Endodermal cell (in vitro differentiated cells): ENCODE measurements at regions not wholly inside any gene's neighbourhood (a gene's known extent, or its start where the extent isn't known, plus 50 kb on each side); places are given as distances from the start of the nearest gene placed in this dataset.

Experiments used
- DNase-seq: peaks from one replicate; pipeline ENCODE4 v3.0.0-alpha.2; 2017
- H3K27ac ChIP-seq: 2 replicates; pipeline ENCODE4 v1.5.1; 2013; ENCODE audit warnings: mild to moderate bottlenecking, low read depth, low read length, moderate library complexity
- H3K27me3 ChIP-seq: 2 replicates; pipeline ENCODE4 v1.6.1; 2013; ENCODE audit warnings: mild to moderate bottlenecking, low read length, moderate library complexity; ENCODE audit not compliant: insufficient read depth, control insufficient read depth, poor library complexity, severe bottlenecking
- H3K36me3 ChIP-seq: 2 replicates; pipeline ENCODE4 v1.7.0; 2013; ENCODE audit warnings: mild to moderate bottlenecking, low read length, moderate library complexity; ENCODE audit not compliant: control insufficient read depth, insufficient read depth
- H3K4me1 ChIP-seq: one replicate; pipeline ENCODE4 v1.7.0; 2013; ENCODE audit warnings: low read length; ENCODE audit not compliant: control insufficient read depth, insufficient read depth
- H3K4me3 ChIP-seq: 2 replicates; pipeline ENCODE4 v1.5.1; 2013; ENCODE audit warnings: mild to moderate bottlenecking, low read length, moderate library complexity
- H3K9ac ChIP-seq: 2 replicates; pipeline ENCODE4 v1.6.1; 2013; ENCODE audit warnings: mild to moderate bottlenecking, low read length, moderate library complexity; ENCODE audit not compliant: poor library complexity, severe bottlenecking; ENCODE audit errors: extremely low read depth
- H3K9me3 ChIP-seq: 2 replicates; pipeline ENCODE4 v1.6.1; 2013; ENCODE audit warnings: mild to moderate bottlenecking, low read length, moderate library complexity; ENCODE audit not compliant: control insufficient read depth
- H3K27ac Mint-ChIP-seq: 2 replicates; pipeline ENCODE4 v1.8.0; 2020; ENCODE audit warnings: mixed read lengths
- H3K27me3 Mint-ChIP-seq: 2 replicates; pipeline ENCODE4 v1.8.0; 2021; ENCODE audit warnings: mild to moderate bottlenecking, mixed read lengths; ENCODE audit not compliant: insufficient read depth
- H3K36me3 Mint-ChIP-seq: 2 replicates; pipeline ENCODE4 v1.8.0; 2020; ENCODE audit warnings: low read depth, mixed read lengths
- H3K4me1 Mint-ChIP-seq: 2 replicates; pipeline ENCODE4 v1.8.0; 2020; ENCODE audit warnings: mixed read lengths
- H3K4me3 Mint-ChIP-seq: 2 replicates; pipeline ENCODE4 v1.8.0; 2020; ENCODE audit warnings: mild to moderate bottlenecking, moderate library complexity, mixed read lengths
- H3K9me3 Mint-ChIP-seq: 2 replicates; pipeline ENCODE4 v1.8.0; 2020; ENCODE audit warnings: mild to moderate bottlenecking, mixed read lengths
- WGBS, 2 experiments: methylation state at CpG; one replicate each; pipeline versions ENCODE4 v1.1.5 to v1.1.7; 2013; ENCODE audit warnings: missing lambda C conversion rate in 2 of 2, mixed read lengths in 1 of 2; ENCODE audit not compliant: insufficient coverage in 1 of 2, insufficient read length in 1 of 2; 5-methylcytosine and 5-hydroxymethylcytosine counted together
- TF ChIP-seq, protein P1 (sequence below): fragments of 200-600 bp; sonication (generic); conservative IDR thresholded peaks from 2 replicates; pipeline ENCODE4 v1.5.0; 2021; ENCODE audit warnings: antibody characterized with exemption, mild to moderate bottlenecking

- H3K4me1 ChIP-seq: no peaks in the 10 kb centered on the region
- no peak overlapping the region for H3K9ac ChIP-seq
- H3K36me3 Mint-ChIP-seq: peaks cover 3% of the 10 kb centered on the region
- WGBS, 2 experiments: 100% methylated on average over 1 of the region's 1 CpG; no CpG with 5 or more reads in 1 of the 2 experiments
- no peak overlapping the region for H3K27ac ChIP-seq
- no peak for DNase-seq
- peaks cover 9% of the 10 kb centered on the region for H3K4me1 Mint-ChIP-seq
- no peak overlapping the region for H3K4me3 Mint-ChIP-seq
- no peaks in the 10 kb centered on the region for H3K27me3 Mint-ChIP-seq
- peaks cover 8% of the 10 kb centered on the region for H3K9me3 Mint-ChIP-seq
- H3K4me3 ChIP-seq: no peak overlapping the region
- H3K36me3 ChIP-seq: no peaks in the 10 kb centered on the region
- TF ChIP-seq, protein P1, sequence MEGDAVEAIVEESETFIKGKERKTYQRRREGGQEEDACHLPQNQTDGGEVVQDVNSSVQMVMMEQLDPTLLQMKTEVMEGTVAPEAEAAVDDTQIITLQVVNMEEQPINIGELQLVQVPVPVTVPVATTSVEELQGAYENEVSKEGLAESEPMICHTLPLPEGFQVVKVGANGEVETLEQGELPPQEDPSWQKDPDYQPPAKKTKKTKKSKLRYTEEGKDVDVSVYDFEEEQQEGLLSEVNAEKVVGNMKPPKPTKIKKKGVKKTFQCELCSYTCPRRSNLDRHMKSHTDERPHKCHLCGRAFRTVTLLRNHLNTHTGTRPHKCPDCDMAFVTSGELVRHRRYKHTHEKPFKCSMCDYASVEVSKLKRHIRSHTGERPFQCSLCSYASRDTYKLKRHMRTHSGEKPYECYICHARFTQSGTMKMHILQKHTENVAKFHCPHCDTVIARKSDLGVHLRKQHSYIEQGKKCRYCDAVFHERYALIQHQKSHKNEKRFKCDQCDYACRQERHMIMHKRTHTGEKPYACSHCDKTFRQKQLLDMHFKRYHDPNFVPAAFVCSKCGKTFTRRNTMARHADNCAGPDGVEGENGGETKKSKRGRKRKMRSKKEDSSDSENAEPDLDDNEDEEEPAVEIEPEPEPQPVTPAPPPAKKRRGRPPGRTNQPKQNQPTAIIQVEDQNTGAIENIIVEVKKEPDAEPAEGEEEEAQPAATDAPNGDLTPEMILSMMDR: no peak
- H3K27ac Mint-ChIP-seq: no peak overlapping the region
- no peaks in the 10 kb centered on the region for H3K9me3 ChIP-seq
- H3K27me3 ChIP-seq: no peaks in the 10 kb centered on the region
These were observed 831.5 kb downstream of the ROBO2 start for GRCh38 chr3:77871436-77871835.

- Mint-ChIP-seq H3K27me3 (no peaks in the 10 kb centered on the region), H3K27ac (no peak overlapping the region), H3K4me1 (peaks cover 9% of the 10 kb centered on the region), H3K4me3 (no peak overlapping the region), H3K36me3 (peaks cover 3% of the 10 kb centered on the region), H3K9me3 (peaks cover 8% of the 10 kb centered on the region)
- Histone ChIP-seq H3K27ac (no peak overlapping the region), H3K4me1 (no peaks in the 10 kb centered on the region), H3K9ac (no peak overlapping the region), H3K27me3 (no peaks in the 10 kb centered on the region), H3K4me3 (no peak overlapping the region), H3K36me3 (no peaks in the 10 kb centered on the region), H3K9me3 (no peaks in the 10 kb centered on the region)
- TF ChIP-seq, protein P1: no peak
- no peak for DNase-seq
- WGBS, 2 experiments: 89 to 100% methylated on average over 1 to 4 of the region's 4 CpGs
These were observed 833.7 kb downstream of the ROBO2 start for GRCh38 chr3:77873598-77873997.

GRCh38 chr3:77885381-77885780, 845.5 kb downstream of the ROBO2 start:
- peaks cover 3% of the 10 kb centered on the region for H3K9me3 ChIP-seq

More at GRCh38 chr3:77885381-77885780, 845.5 kb downstream of the ROBO2 start:
- DNase-seq: no peak
- Histone ChIP-seq H3K36me3 (no peaks in the 10 kb centered on the region), H3K27ac (no peak overlapping the region), H3K4me1 (no peaks in the 10 kb centered on the region), H3K27me3 (no peaks in the 10 kb centered on the region), H3K9ac (no peak overlapping the region), H3K4me3 (no peak overlapping the region)
- no peaks in the 10 kb centered on the region for H3K27me3 Mint-ChIP-seq
- TF ChIP-seq, protein P1: no peak
- H3K9me3 Mint-ChIP-seq: no peaks in the 10 kb centered on the region
- WGBS, 2 experiments: 90 to 97% methylated on average over 3 of the region's 3 CpGs
- no peaks in the 10 kb centered on the region for H3K36me3 Mint-ChIP-seq
- H3K4me1 Mint-ChIP-seq: no peaks in the 10 kb centered on the region
- no peak overlapping the region for H3K27ac Mint-ChIP-seq
- no peak overlapping the region for H3K4me3 Mint-ChIP-seq
